Neutrophil (primary cell): ENCODE measurements at regions not wholly inside any gene's neighbourhood (a gene's known extent, or its start where the extent isn't known, plus 50 kb on each side); places are given as distances from the start of the nearest gene placed in this dataset.

Source experiments
- H3K27ac ChIP-seq: fragments of 200-600 bp; sonication (generic); 2 replicates; pipeline ENCODE4 v1.5.1; 2016; ENCODE audit warnings: mild to moderate bottlenecking, moderate library complexity
- H3K27me3 ChIP-seq: fragments of 200-600 bp; sonication (generic); 2 replicates; pipeline ENCODE4 v1.6.0; 2016; ENCODE audit warnings: mild to moderate bottlenecking
- H3K36me3 ChIP-seq: fragments of 200-600 bp; sonication (generic); 2 replicates; pipeline ENCODE4 v1.5.1; 2017
- H3K4me1 ChIP-seq, 2 experiments: fragments of 200-600 bp in 1 of 2; sonication (generic) in 1 of 2; 1 replicate in 1 of 2; 2 replicates in 1 of 2; pipeline versions ENCODE4 v1.5.1 to v1.6.1; 2013 to 2016; ENCODE audit warnings: low read depth in 1 of 2, low read length in 1 of 2, mild to moderate bottlenecking in 1 of 2, moderate library complexity in 1 of 2; ENCODE audit not compliant: control insufficient read depth in 1 of 2, insufficient read depth in 1 of 2
- H3K4me3 ChIP-seq, 2 experiments: fragments of 200-600 bp in 1 of 2; sonication (generic) in 1 of 2; 1 replicate in 1 of 2; 2 replicates in 1 of 2; pipeline ENCODE4 v1.5.1; 2013 to 2016; ENCODE audit warnings: low read depth in 1 of 2, low read length in 1 of 2, mild to moderate bottlenecking in 1 of 2, moderate library complexity in 1 of 2
- H3K9me3 ChIP-seq: fragments of 200-600 bp; sonication (generic); 2 replicates; pipeline ENCODE4 v1.5.1; 2016
- TF ChIP-seq, protein P1 (sequence below): fragments of 200-600 bp; sonication (generic); IDR thresholded peaks from 2 replicates; pipeline ENCODE4 v1.5.1; 2016; ENCODE audit warnings: antibody characterized with exemption

DNA sequence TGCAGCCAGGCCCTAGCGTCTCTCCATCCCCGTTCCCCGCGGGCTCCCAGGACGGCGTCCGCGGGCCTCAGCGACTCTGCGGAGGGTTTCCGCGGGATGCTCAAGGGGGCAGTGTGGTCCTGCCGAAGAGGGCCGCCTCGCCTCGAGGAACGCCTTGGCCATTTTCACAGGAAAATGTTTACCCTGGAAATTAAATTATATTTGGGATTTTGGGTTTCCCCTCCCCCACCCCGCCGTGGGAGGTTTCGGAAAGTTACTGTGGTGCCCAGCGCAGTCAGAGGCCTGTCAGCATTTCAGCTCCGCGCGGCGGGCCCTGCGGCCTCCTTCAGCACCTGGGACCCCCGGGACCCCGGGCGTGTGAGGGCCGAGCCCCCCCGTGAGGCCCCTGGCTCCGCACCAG is 94.5 kb downstream of the PCTP start:
- no peaks in the 10 kb centered on the region for H3K9me3 ChIP-seq
- H3K36me3 ChIP-seq: no peaks in the 10 kb centered on the region
- TF ChIP-seq, protein P1, sequence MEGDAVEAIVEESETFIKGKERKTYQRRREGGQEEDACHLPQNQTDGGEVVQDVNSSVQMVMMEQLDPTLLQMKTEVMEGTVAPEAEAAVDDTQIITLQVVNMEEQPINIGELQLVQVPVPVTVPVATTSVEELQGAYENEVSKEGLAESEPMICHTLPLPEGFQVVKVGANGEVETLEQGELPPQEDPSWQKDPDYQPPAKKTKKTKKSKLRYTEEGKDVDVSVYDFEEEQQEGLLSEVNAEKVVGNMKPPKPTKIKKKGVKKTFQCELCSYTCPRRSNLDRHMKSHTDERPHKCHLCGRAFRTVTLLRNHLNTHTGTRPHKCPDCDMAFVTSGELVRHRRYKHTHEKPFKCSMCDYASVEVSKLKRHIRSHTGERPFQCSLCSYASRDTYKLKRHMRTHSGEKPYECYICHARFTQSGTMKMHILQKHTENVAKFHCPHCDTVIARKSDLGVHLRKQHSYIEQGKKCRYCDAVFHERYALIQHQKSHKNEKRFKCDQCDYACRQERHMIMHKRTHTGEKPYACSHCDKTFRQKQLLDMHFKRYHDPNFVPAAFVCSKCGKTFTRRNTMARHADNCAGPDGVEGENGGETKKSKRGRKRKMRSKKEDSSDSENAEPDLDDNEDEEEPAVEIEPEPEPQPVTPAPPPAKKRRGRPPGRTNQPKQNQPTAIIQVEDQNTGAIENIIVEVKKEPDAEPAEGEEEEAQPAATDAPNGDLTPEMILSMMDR: no peak
- peak overlapping the region in 1 of 2 experiments; percentile 10 for H3K4me3 ChIP-seq
- peaks cover 6 to 7% of the 10 kb centered on the region in 2 experiments for H3K4me1 ChIP-seq
- H3K27ac ChIP-seq: no peak overlapping the region
- H3K27me3 ChIP-seq: no peaks in the 10 kb centered on the region

DNA sequence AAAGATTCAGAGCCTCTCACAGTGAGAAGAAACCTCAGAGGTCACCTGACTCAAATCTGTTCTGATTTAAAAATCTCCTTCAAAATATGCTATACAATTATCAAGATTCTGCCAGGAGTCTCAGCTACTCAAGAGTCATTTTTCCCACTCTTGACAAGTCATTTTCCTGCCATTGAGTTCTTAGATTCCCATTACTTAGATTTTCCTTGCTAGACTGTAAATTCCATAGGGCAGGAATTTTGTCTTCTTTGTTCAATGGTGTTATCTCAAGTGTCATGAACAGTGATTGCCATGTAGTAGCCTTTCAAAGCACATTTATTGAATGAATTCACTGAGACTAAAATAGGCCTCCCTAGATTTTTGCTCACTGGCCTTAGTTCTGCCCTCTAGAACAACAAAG is 95.9 kb downstream of the PCTP start:
- Histone ChIP-seq H3K36me3 (no peaks in the 10 kb centered on the region), H3K27ac (no peak overlapping the region), H3K9me3 (no peaks in the 10 kb centered on the region), H3K4me1 (peaks cover 6 to 7% of the 10 kb centered on the region in 2 experiments), H3K4me3 (no peak overlapping the region), H3K27me3 (no peaks in the 10 kb centered on the region)
- TF ChIP-seq, protein P1: no peak

DNA sequence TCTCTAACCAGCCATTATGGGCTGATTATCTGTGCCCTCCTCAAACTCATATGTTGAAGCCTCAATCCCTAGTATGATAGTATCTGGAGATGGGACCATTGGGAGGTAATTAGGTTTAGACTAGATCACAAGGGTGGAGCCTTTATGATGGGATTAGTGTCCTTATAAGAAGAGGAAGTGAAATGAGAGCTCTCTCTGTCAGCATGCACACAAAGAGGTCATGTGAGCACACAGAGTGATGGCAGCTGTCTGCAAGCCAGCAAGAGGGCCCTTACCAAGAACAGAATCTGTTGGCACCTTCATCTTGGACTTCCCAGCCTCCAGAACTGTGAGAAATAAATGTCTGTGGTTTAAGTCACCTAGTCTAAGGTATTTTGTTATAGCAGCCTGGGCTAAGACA is 101.9 kb downstream of the PCTP start:
- Histone ChIP-seq H3K36me3 (no peaks in the 10 kb centered on the region), H3K27me3 (no peaks in the 10 kb centered on the region), H3K9me3 (no peaks in the 10 kb centered on the region), H3K4me1 (no peaks in the 10 kb centered on the region), H3K4me3 (no peak overlapping the region), H3K27ac (no peak overlapping the region)
- TF ChIP-seq, protein P1: no peak

DNA sequence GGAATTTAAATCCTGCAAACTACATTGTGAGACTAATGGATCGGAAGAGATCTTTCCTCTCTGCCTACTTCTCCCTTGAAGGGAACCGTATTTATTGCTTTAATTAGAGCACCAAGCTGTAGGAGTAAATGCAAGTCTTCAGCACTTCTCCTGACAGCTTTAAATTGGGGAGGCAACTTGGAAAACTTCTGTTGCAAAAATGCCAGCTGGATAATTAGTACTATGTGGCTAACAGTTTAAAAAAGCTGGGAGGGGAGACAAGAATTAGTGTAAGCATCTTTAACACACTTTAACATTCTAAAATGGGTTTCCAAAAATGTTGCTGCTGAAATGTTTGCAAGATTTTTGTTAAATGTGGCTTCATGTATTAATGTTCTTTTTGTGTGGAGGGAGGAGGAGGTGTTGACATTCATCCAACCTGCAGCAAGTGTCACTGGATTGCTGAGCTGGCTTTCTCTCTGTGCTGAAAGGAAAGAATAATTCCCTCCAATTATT is 108.5 kb downstream of the PCTP start:
- H3K4me1 ChIP-seq: no peaks in the 10 kb centered on the region
- TF ChIP-seq, protein P1: no peak
- no peaks in the 10 kb centered on the region for H3K9me3 ChIP-seq
- no peaks in the 10 kb centered on the region for H3K36me3 ChIP-seq
- H3K27me3 ChIP-seq: no peaks in the 10 kb centered on the region
- no peak overlapping the region for H3K27ac ChIP-seq
- no peak overlapping the region for H3K4me3 ChIP-seq

DNA sequence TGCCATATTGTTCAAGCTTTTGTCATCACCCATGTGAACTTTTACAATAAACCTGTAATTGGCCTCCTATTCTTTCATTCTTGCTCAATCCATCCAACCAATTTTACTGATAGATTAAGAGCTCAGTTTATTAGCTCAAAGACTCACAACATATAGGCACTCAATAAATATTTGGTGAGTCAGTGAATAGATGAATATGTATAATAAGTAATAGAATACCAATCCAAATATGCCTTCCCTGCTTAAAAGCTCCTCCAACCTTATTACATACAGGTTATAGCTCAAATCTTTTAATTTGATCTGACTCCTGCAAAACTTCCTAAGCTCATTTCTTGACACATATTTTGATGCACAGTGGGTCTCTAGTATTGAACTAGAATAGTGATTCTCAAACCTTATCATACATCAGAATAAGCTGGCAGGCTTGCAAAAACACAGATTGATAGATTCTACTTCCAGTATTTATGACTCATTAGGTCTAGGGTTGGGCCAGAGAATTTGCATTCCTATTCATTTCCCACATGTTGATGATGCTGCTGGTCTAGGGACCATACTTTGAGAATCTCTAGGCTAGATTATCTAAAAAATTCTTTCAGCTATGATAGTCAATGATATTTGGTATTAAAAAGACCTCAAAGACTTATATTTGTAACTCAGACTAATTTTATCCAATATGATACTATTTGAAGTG is 114.4 kb downstream of the PCTP start:
- H3K9me3 ChIP-seq: no peaks in the 10 kb centered on the region
- H3K4me1 ChIP-seq: no peaks in the 10 kb centered on the region
- H3K36me3 ChIP-seq: no peaks in the 10 kb centered on the region
- H3K27me3 ChIP-seq: no peaks in the 10 kb centered on the region
- no peak overlapping the region for H3K4me3 ChIP-seq
- TF ChIP-seq, protein P1: no peak
- H3K27ac ChIP-seq: no peak overlapping the region
